IMR-90 (cell line): ENCODE measurements at regions not wholly inside any gene's neighbourhood (a gene's known extent, or its start where the extent isn't known, plus 50 kb on each side); places are given as distances from the start of the nearest gene placed in this dataset.

Experiments used
- ATAC-seq: fragments of 200-7000 bp; cut with Tn5 transposase; 2 replicates; pipeline ENCODE4 v1.9.1; 2020; ENCODE audit warnings: low read depth, mild to moderate bottlenecking, moderate library complexity
- BruUV-seq: library from RNA; stranded (reverse); fragments of 400-500 nt; replicated peaks from 2 replicates; lab custom pipeline; 2021; lab: Mats Ljungman, UMichigan
- CTCF ChIA-PET: fragments of 300-600 bp; formaldehyde crosslinking; extraction: SDS; loops from one replicate; lab custom pipeline; 2021; ENCODE audit warnings: antibody characterized with exemption; lab: Yijun Ruan, JAX
- POLR2A ChIA-PET: fragments of 300-600 bp; sonication (Branson Sonifier 250); formaldehyde crosslinking; loops from one replicate; lab custom pipeline; 2022; ENCODE audit warnings: antibody characterized with exemption; ENCODE audit not compliant: unreplicated experiment; lab: Charles Lee
- DNase-seq: peaks from one replicate; pipeline ENCODE4 v3.0.0; 2013
- H2AFZ ChIP-seq: replicated peaks from 2 replicates; pipeline ENCODE3; 2013; ENCODE audit warnings: low read length, mild to moderate bottlenecking; ENCODE audit not compliant: poor library complexity
- H2AK5ac ChIP-seq: 2 replicates; pipeline ENCODE4 v1.6.1; 2013; ENCODE audit warnings: low read depth, low read length, inconsistent platforms
- H2AK9ac ChIP-seq: replicated peaks from 2 replicates; pipeline ENCODE3; 2013; ENCODE audit warnings: mild to moderate bottlenecking, low read depth, low read length, moderate library complexity; ENCODE audit not compliant: poor library complexity
- H2BK120ac ChIP-seq: 2 replicates; pipeline ENCODE4 v1.6.1; 2013; ENCODE audit warnings: low read depth, low read length, inconsistent platforms
- H2BK15ac ChIP-seq: 3 replicates; pipeline ENCODE4 v1.6.1; 2013; ENCODE audit warnings: low read depth, low read length, inconsistent platforms
- H2BK20ac ChIP-seq: 2 replicates; pipeline ENCODE4 v1.6.1; 2013; ENCODE audit warnings: low read depth, mild to moderate bottlenecking, inconsistent platforms, low read length, moderate library complexity
- H2BK5ac ChIP-seq: 2 replicates; pipeline ENCODE4 v1.6.1; 2013; ENCODE audit warnings: mild to moderate bottlenecking, low read depth, low read length, inconsistent platforms; ENCODE audit not compliant: poor library complexity, severe bottlenecking
- H3K14ac ChIP-seq: replicated peaks from 2 replicates; pipeline ENCODE4 v1.6.1; 2013; ENCODE audit warnings: low read depth, low read length, inconsistent platforms
- H3K18ac ChIP-seq: 2 replicates; pipeline ENCODE4 v1.6.1; 2013; ENCODE audit warnings: low read depth, low read length, control low read depth
- H3K23ac ChIP-seq: 2 replicates; pipeline ENCODE4 v1.6.1; 2013; ENCODE audit warnings: low read depth, low read length, inconsistent platforms
- H3K27ac ChIP-seq: 2 replicates; pipeline ENCODE4 v1.5.1; 2013; ENCODE audit warnings: mild to moderate bottlenecking, control low read depth, low read length; ENCODE audit not compliant: insufficient read depth
- H3K27me3 ChIP-seq: 2 replicates; pipeline ENCODE4 v1.6.1; 2013; ENCODE audit warnings: low read length; ENCODE audit not compliant: control insufficient read depth, insufficient read depth
- H3K36me3 ChIP-seq: 2 replicates; pipeline ENCODE4 v1.6.1; 2013; ENCODE audit warnings: low read length, mixed read lengths; ENCODE audit not compliant: control insufficient read depth, insufficient read depth
- H3K4ac ChIP-seq: 2 replicates; pipeline ENCODE4 v1.6.1; 2013; ENCODE audit warnings: low read depth, low read length, inconsistent platforms
- H3K4me1 ChIP-seq: 2 replicates; pipeline ENCODE4 v1.6.1; 2013; ENCODE audit warnings: low read length, mixed read lengths; ENCODE audit not compliant: control insufficient read depth, insufficient read depth
- H3K4me2 ChIP-seq: 2 replicates; pipeline ENCODE4 v1.6.1; 2013; ENCODE audit warnings: low read depth, mild to moderate bottlenecking, control low read depth, low read length, moderate library complexity
- H3K4me3 ChIP-seq: 2 replicates; pipeline ENCODE4 v1.5.1; 2013; ENCODE audit warnings: low read depth, mild to moderate bottlenecking, control low read depth, low read length, moderate library complexity; ENCODE audit not compliant: insufficient read depth
- H3K56ac ChIP-seq: 2 replicates; pipeline ENCODE4 v1.6.1; 2013; ENCODE audit warnings: low read length, inconsistent platforms; ENCODE audit not compliant: insufficient read depth; ENCODE audit errors: extremely low read depth
- H3K79me1 ChIP-seq, 2 experiments: 2 replicates each; pipeline ENCODE4 v1.6.1; 2013; ENCODE audit warnings: low read length in 2 of 2, inconsistent platforms in 1 of 2, low read depth in 1 of 2
- H3K9ac ChIP-seq: 2 replicates; pipeline ENCODE4 v1.6.1; 2013; ENCODE audit warnings: low read depth, low read length, control low read depth
- H3K9me1 ChIP-seq: 2 replicates; pipeline ENCODE4 v1.6.1; 2013; ENCODE audit warnings: low read length, inconsistent platforms; ENCODE audit not compliant: insufficient read depth
- H3K9me3 ChIP-seq: 2 replicates; pipeline ENCODE4 v1.6.1; 2013; ENCODE audit warnings: low read length; ENCODE audit not compliant: control insufficient read depth, insufficient read depth
- H4K20me1 ChIP-seq: 2 replicates; pipeline ENCODE4 v1.6.1; 2013; ENCODE audit warnings: low read length, inconsistent platforms; ENCODE audit not compliant: insufficient read depth
- H4K5ac ChIP-seq: 2 replicates; pipeline ENCODE4 v1.6.1; 2013; ENCODE audit warnings: mild to moderate bottlenecking, low read depth, low read length, control low read depth
- H4K8ac ChIP-seq, 2 experiments: 2 replicates each; pipeline ENCODE4 v1.6.1; 2013; ENCODE audit warnings: low read depth in 2 of 2, low read length in 2 of 2, control low read depth in 1 of 2, inconsistent platforms in 1 of 2
- H4K91ac ChIP-seq: 2 replicates; pipeline ENCODE4 v1.6.1; 2013; ENCODE audit warnings: low read depth, low read length, inconsistent platforms; ENCODE audit not compliant: insufficient read depth
- BHLHE40 ChIP-seq: fragments of 150-350 bp; IDR thresholded peaks from 2 replicates; pipeline ENCODE4 v1.6.1; 2016; ENCODE audit warnings: mild to moderate bottlenecking, low read depth, low read length
- CTCF ChIP-seq: conservative IDR thresholded peaks from 2 replicates; pipeline ENCODE4 v1.5.1; 2012; ENCODE audit warnings: mild to moderate bottlenecking, low read depth, low read length, improper control_type of control experiment
- ELK1 ChIP-seq: fragments of 150-350 bp; IDR thresholded peaks from 2 replicates; pipeline ENCODE4 v1.6.1; 2016; ENCODE audit warnings: low read depth, mild to moderate bottlenecking, low read length, moderate library complexity, borderline replicate concordance
- MAFK ChIP-seq: IDR thresholded peaks from 2 replicates; pipeline ENCODE4 v1.6.1; 2012; ENCODE audit warnings: low read depth, low read length, improper control_type of control experiment
- MAZ ChIP-seq: IDR thresholded peaks from 2 replicates; pipeline ENCODE4 v1.6.1; 2012; ENCODE audit warnings: low read depth, mild to moderate bottlenecking, low read length, improper control_type of control experiment, moderate library complexity, borderline replicate concordance
- NFE2L2 ChIP-seq: fragments of 150-350 bp; IDR thresholded peaks from 2 replicates; pipeline ENCODE4 v1.6.1; 2016; ENCODE audit warnings: low read depth, mild to moderate bottlenecking, low read length
- RAD21 ChIP-seq: IDR thresholded peaks from 2 replicates; pipeline ENCODE4 v1.6.1; 2012; ENCODE audit warnings: low read length, improper control_type of control experiment
- RCOR1 ChIP-seq: IDR thresholded peaks from 2 replicates; pipeline ENCODE4 v1.6.1; 2012; ENCODE audit warnings: mild to moderate bottlenecking, low read length, improper control_type of control experiment; ENCODE audit not compliant: insufficient replicate concordance
- RFX5 ChIP-seq: IDR thresholded peaks from 2 replicates; pipeline ENCODE4 v1.8.0; 2012; ENCODE audit warnings: low read depth, mild to moderate bottlenecking, low read length, moderate library complexity
- USF2 ChIP-seq: fragments of 150-350 bp; IDR thresholded peaks from 2 replicates; pipeline ENCODE4 v1.6.1; 2017; ENCODE audit warnings: mild to moderate bottlenecking, antibody characterized with exemption, low read length, low read depth
- WGBS, 2 experiments: methylation state at CpG; one replicate each; pipeline versions ENCODE4 v1.1.5 to v1.1.7; 2013; ENCODE audit warnings: missing lambda C conversion rate in 2 of 2; ENCODE audit not compliant: insufficient read length in 1 of 2; ENCODE audit errors: extremely low coverage in 2 of 2; 5-methylcytosine and 5-hydroxymethylcytosine counted together
- dilution Hi-C: fragments of 300-500 bp; cut with HindIII; formaldehyde crosslinking; loops from one replicate; pipeline ENCODE4 v1.14.3; 2018; ENCODE audit warnings: low sequenced_read_pairs; ENCODE audit not compliant: unreplicated experiment
- in situ Hi-C: fragments of 300-500 bp; cut with MboI; formaldehyde crosslinking; loops from 3 replicates; pipeline ENCODE4 v1.14.3; 2019; ENCODE audit warnings: low sequenced_read_pairs, inconsistent platforms, mixed read lengths
- intact Hi-C: fragments of 100-400 bp; cut with micrococcal nuclease; formaldehyde crosslinking; loops from 2 replicates; pipeline ENCODE4 v1.10.0; 2022

DNA sequence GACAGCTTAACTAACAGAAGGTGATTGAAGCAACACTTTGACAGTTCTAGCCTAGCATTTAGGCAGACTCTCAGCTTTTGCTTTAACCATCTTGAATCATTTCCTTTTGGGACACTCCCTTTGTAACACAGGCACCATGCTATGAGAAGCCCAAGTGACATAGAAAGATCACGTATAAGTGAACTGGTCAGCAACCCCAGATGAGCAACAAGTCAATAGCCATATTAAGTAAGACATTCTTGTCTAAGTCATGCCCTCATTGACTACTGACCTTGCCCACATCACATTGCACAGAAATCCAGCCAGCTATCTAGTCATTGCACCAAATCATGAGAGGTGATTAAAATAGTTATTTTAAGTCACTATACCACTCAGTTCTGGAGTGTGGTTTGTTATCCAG is 476.8 kb downstream of the TRHDE start:
- H3K27me3 ChIP-seq = no peaks in the 10 kb centered on the region
- H2AFZ ChIP-seq = no peak overlapping the region
- DNase-seq (no peak), ATAC-seq (no peak)
- BruUV-seq = no TSS peak
- intact Hi-C loops (no loop called here), in situ Hi-C loops (no loop called here), dilution Hi-C loops (no loop called here)
- H3K14ac ChIP-seq = no peak overlapping the region
- no peak overlapping the region for H4K8ac ChIP-seq
- H4K91ac ChIP-seq = no peak overlapping the region
- H3K18ac ChIP-seq = no peak overlapping the region
- H2BK5ac ChIP-seq = no peak overlapping the region
- H4K5ac ChIP-seq = no peak overlapping the region
- no peaks in the 10 kb centered on the region for H4K20me1 ChIP-seq
- H2AK9ac ChIP-seq = no peak overlapping the region
- no peak overlapping the region for H3K4me3 ChIP-seq
- ChIA-PET POLR2A (no interaction called here), CTCF (no interaction called here)
- WGBS, 2 experiments = 80% methylated on average over 1 of the region's 1 CpG; no CpG with 5 or more reads in 1 of the 2 experiments
- TF ChIP-seq MAFK = no peak
- no peak for TF ChIP-seq CTCF
- no peak for TF ChIP-seq USF2
- no peak for TF ChIP-seq RCOR1
- TF ChIP-seq BHLHE40 = no peak
- TF ChIP-seq ELK1 = no peak
- no peak for TF ChIP-seq RAD21
- TF ChIP-seq MAZ = no peak
- no peak for TF ChIP-seq RFX5
- no peak for TF ChIP-seq NFE2L2
- H3K4ac ChIP-seq = no peak overlapping the region
- H2BK15ac ChIP-seq = no peak overlapping the region
- no peaks in the 10 kb centered on the region for H3K4me1 ChIP-seq
- H3K4me2 ChIP-seq = no peak overlapping the region
- H3K9me3 ChIP-seq = 0 out of 2 replicates have a peak, but pooled peaks cover 2% of the 10 kb centered on the region
- H3K27ac ChIP-seq = no peak overlapping the region
- H3K9me1 ChIP-seq = no peaks in the 10 kb centered on the region
- no peak overlapping the region for H2BK120ac ChIP-seq
- no peak overlapping the region for H3K9ac ChIP-seq
- no peak overlapping the region for H2BK20ac ChIP-seq
- no peaks in the 10 kb centered on the region for H3K36me3 ChIP-seq
- no peaks in the 10 kb centered on the region for H3K79me1 ChIP-seq
- H3K23ac ChIP-seq = no peak overlapping the region
- H3K56ac ChIP-seq = no peak overlapping the region
- H2AK5ac ChIP-seq = no peak overlapping the region
